PC-9 (cell line): ENCODE measurements at regions not wholly inside any gene's neighbourhood (a gene's known extent, or its start where the extent isn't known, plus 50 kb on each side); places are given as distances from the start of the nearest gene placed in this dataset.

Source experiments
- BruUV-seq: library from RNA; stranded (reverse); fragments of 400-500 nt; replicated peaks from 2 replicates; lab custom pipeline; 2021; lab: Mats Ljungman, UMichigan
- CTCF ChIA-PET: fragments of 300-600 bp; sonication (Branson Sonifier 250); formaldehyde crosslinking; loops from one replicate; lab custom pipeline; 2022; ENCODE audit warnings: antibody characterized with exemption; lab: Charles Lee
- POLR2A ChIA-PET: fragments of 300-600 bp; sonication (Branson Sonifier 250); formaldehyde crosslinking; loops from one replicate; lab custom pipeline; 2022; ENCODE audit warnings: antibody characterized with exemption; ENCODE audit not compliant: unreplicated experiment; lab: Charles Lee
- DNase-seq, 2 experiments: peaks; one replicate each; pipeline versions ENCODE4 v3.0.0 to v3.0.0-alpha.2; 2015 to 2022; ENCODE audit warnings: mixed read lengths in 1 of 2
- H2AFZ ChIP-seq: fragments of 200-600 bp; sonication (generic); 2 replicates; pipeline ENCODE4 v1.8.1; 2017; ENCODE audit warnings: antibody characterized with exemption
- H3F3A ChIP-seq: fragments of 200-600 bp; sonication (generic); 2 replicates; pipeline ENCODE4 v1.8.1; 2017; ENCODE audit warnings: antibody characterized with exemption, mild to moderate bottlenecking, low read depth; ENCODE audit not compliant: insufficient read depth
- H3K27ac ChIP-seq: fragments of 200-600 bp; sonication (generic); 2 replicates; pipeline ENCODE4 v1.6.1; 2016; ENCODE audit warnings: mixed run types
- H3K27me3 ChIP-seq: fragments of 200-600 bp; sonication (generic); 2 replicates; pipeline ENCODE4 v1.6.1; 2016; ENCODE audit warnings: low read depth, mixed run types; ENCODE audit not compliant: insufficient read depth
- H3K36me3 ChIP-seq: fragments of 200-600 bp; sonication (generic); 2 replicates; pipeline ENCODE4 v1.6.1; 2016; ENCODE audit warnings: low read depth, mixed run types
- H3K4me1 ChIP-seq: fragments of 200-600 bp; sonication (generic); replicated peaks from 2 replicates; pipeline ENCODE4 v1.6.1; 2016; ENCODE audit warnings: mixed run types; ENCODE audit not compliant: insufficient read depth
- H3K4me2 ChIP-seq: fragments of 200-600 bp; sonication (generic); 2 replicates; pipeline ENCODE4 v1.6.1; 2017; ENCODE audit warnings: mixed run types
- H3K4me3 ChIP-seq: fragments of 200-600 bp; sonication (generic); 2 replicates; pipeline ENCODE4 v1.6.1; 2016; ENCODE audit warnings: mixed run types
- H3K79me2 ChIP-seq: fragments of 200-600 bp; sonication (generic); 2 replicates; pipeline ENCODE4 v1.6.1; 2017; ENCODE audit warnings: low read depth, mixed run types
- H3K9me2 ChIP-seq: fragments of 200-600 bp; sonication (generic); 2 replicates; pipeline ENCODE4 v1.8.1; 2017; ENCODE audit warnings: mild to moderate bottlenecking; ENCODE audit not compliant: insufficient read depth
- H3K9me3 ChIP-seq: fragments of 200-600 bp; sonication (generic); 2 replicates; pipeline ENCODE4 v1.8.1; 2016; ENCODE audit warnings: low read depth; ENCODE audit not compliant: insufficient read depth
- H4K20me1 ChIP-seq: fragments of 200-600 bp; sonication (generic); 2 replicates; pipeline ENCODE4 v1.8.1; 2017; ENCODE audit not compliant: insufficient read depth
- CTCF ChIP-seq: fragments of 200-600 bp; sonication (generic); conservative IDR thresholded peaks from 2 replicates; pipeline ENCODE4 v1.6.1; 2017; ENCODE audit warnings: mixed run types, antibody characterized with exemption, mild to moderate bottlenecking, moderate library complexity
- EZH2 ChIP-seq: fragments of 200-600 bp; sonication (generic); IDR thresholded peaks from 2 replicates; pipeline ENCODE4 v1.8.0; 2017; ENCODE audit warnings: antibody characterized with exemption, low read depth
- intact Hi-C: fragments of 100-400 bp; cut with micrococcal nuclease; formaldehyde crosslinking; loops from one replicate; pipeline ENCODE4 v1.10.0; 2022; ENCODE audit not compliant: unreplicated experiment

- no peaks in the 10 kb centered on the region for H3K27me3 ChIP-seq
- H3F3A ChIP-seq: no peaks in the 10 kb centered on the region
- intact Hi-C loops: no loop called here
- no peak overlapping the region for H3K4me2 ChIP-seq
- H3K79me2 ChIP-seq: no peaks in the 10 kb centered on the region
- H4K20me1 ChIP-seq: no peaks in the 10 kb centered on the region
- H3K36me3 ChIP-seq: no peaks in the 10 kb centered on the region
- H3K9me2 ChIP-seq: no peaks in the 10 kb centered on the region
- H3K4me1 ChIP-seq: no peaks in the 10 kb centered on the region
- H3K27ac ChIP-seq: no peak overlapping the region
- H3K9me3 ChIP-seq: no peaks in the 10 kb centered on the region
- no TSS peak for BruUV-seq
- TF ChIP-seq CTCF (no peak), EZH2 (no peak)
- no peak overlapping the region for H3K4me3 ChIP-seq
- no peak overlapping the region for H2AFZ ChIP-seq
- ChIA-PET CTCF (no interaction called here), POLR2A (no interaction called here)
- DNase-seq: no peak
Measured at GRCh38 chr17:72215490-72215889, 94.7 kb downstream of the SOX9 start.

- Histone ChIP-seq H3F3A (no peaks in the 10 kb centered on the region), H3K4me1 (no peaks in the 10 kb centered on the region), H3K79me2 (no peaks in the 10 kb centered on the region), H3K27ac (no peak overlapping the region), H3K36me3 (no peaks in the 10 kb centered on the region), H2AFZ (no peak overlapping the region), H3K4me3 (no peak overlapping the region), H3K9me3 (no peaks in the 10 kb centered on the region), H3K4me2 (no peak overlapping the region), H3K9me2 (no peaks in the 10 kb centered on the region), H4K20me1 (no peaks in the 10 kb centered on the region), H3K27me3 (no peaks in the 10 kb centered on the region)
- intact Hi-C loops: no loop called here
- no peak for TF ChIP-seq CTCF
- DNase-seq: no peak
- no TSS peak for BruUV-seq
- POLR2A ChIA-PET: no interaction called here
- CTCF ChIA-PET: no interaction called here
Measured at GRCh38 chr17:72215928-72216327, 95.1 kb downstream of the SOX9 start.

GRCh38 chr17:72219137-72219823 lies 98.5 kb downstream of the SOX9 start:
- no peak overlapping the region for H2AFZ ChIP-seq
- DNase-seq: no peak
- H3K4me3 ChIP-seq: no peak overlapping the region
- H3K36me3 ChIP-seq: no peaks in the 10 kb centered on the region
- H3F3A ChIP-seq: no peaks in the 10 kb centered on the region
- no peak overlapping the region for H3K4me2 ChIP-seq
- H3K9me2 ChIP-seq: no peaks in the 10 kb centered on the region
- ChIA-PET POLR2A (interaction anchor here (0.5 kb wide), 1 partner anchor 94 kb away, joined by 6 read pairs; no protein-coding TSS in a partner anchor), CTCF (no interaction called here)
- no peak overlapping the region for H3K27ac ChIP-seq
- no peaks in the 10 kb centered on the region for H3K4me1 ChIP-seq
- no peaks in the 10 kb centered on the region for H3K9me3 ChIP-seq
- TF ChIP-seq CTCF (no peak), EZH2 (no peak)
- no peaks in the 10 kb centered on the region for H4K20me1 ChIP-seq
- no TSS peak for BruUV-seq
- no peaks in the 10 kb centered on the region for H3K27me3 ChIP-seq
- intact Hi-C loops: no loop called here
- no peaks in the 10 kb centered on the region for H3K79me2 ChIP-seq
